ENCODE measurements at regions not wholly inside any gene's neighbourhood (a gene's known extent, or its start where the extent isn't known, plus 50 kb on each side); places are given as distances from the start of the nearest gene placed in this dataset.
"Not testable (repeated sequence)": the region's sequence is repeated elsewhere in the genome, so short reads cannot be mapped to it uniquely, and the experiment has no call there.

DNA sequence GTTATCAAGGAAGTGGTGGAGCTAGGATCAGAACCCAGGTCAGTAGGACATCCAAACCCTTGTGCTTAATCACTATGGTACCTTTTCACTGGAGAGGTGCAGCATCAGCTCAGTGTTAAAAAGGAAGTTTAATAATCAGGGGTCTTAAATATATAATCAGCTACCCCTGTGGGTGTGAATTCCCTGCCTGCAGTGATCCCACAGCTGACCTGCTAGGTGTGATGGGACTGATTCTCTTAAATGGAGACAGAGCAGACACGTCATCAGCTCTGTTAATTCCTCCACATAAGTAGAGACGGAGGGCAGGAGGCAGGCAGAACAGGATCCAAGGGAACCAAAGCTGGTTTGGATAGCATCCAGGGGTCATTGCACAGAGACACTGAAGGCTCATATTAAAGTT lies 154.1 kb upstream of the CRBN start:
- H3K27ac Mint-ChIP-seq: no peak overlapping the region
- no peaks in the 10 kb centered on the region for H3K27me3 Mint-ChIP-seq (ENCODE audit: low read depth)
- no peaks in the 10 kb centered on the region for H3K9me3 Mint-ChIP-seq
- H3K4me1 Mint-ChIP-seq (ENCODE audit: low read depth): no peaks in the 10 kb centered on the region
- DNase-seq (ENCODE audit: low spot score): no peak
- no peaks in the 10 kb centered on the region for H3K36me3 Mint-ChIP-seq (ENCODE audit: low read depth)
- H3K4me3 Mint-ChIP-seq: no peak overlapping the region

DNA sequence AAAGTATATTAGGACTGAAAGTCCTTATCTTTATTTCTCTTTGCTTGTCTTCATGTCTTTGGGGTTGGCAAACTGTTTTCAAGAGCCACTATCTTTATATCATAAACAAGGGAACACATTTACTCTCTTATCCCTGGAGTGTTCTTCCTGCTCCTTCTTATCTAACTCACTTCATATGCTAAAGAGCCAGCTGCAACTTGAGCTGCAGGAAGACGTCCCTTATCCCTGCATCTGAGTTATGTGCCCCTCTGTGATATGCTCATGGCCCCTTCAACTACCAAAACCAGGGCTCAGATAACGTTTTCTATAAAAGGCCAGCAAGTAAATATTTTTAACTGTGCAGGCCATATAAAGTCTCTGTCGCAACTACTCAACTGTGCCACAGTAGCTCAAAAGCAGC lies 137.0 kb upstream of the CRBN start:
- H3K4me1 Mint-ChIP-seq (ENCODE audit: low read depth): no peaks in the 10 kb centered on the region
- no peaks in the 10 kb centered on the region for H3K36me3 Mint-ChIP-seq (ENCODE audit: low read depth)
- no peak overlapping the region for H3K4me3 Mint-ChIP-seq
- DNase-seq (ENCODE audit: low spot score): no peak
- no peaks in the 10 kb centered on the region for H3K9me3 Mint-ChIP-seq
- no peak overlapping the region for H3K27ac Mint-ChIP-seq
- no peaks in the 10 kb centered on the region for H3K27me3 Mint-ChIP-seq (ENCODE audit: low read depth)

- no peak overlapping the region for H3K27ac Mint-ChIP-seq
- DNase-seq (ENCODE audit: low spot score): no peak
- H3K36me3 Mint-ChIP-seq (ENCODE audit: low read depth): no peaks in the 10 kb centered on the region
- H3K27me3 Mint-ChIP-seq (ENCODE audit: low read depth): no peaks in the 10 kb centered on the region
- no peaks in the 10 kb centered on the region for H3K9me3 Mint-ChIP-seq
- H3K4me3 Mint-ChIP-seq: no peak overlapping the region
- H3K4me1 Mint-ChIP-seq (ENCODE audit: low read depth): no peaks in the 10 kb centered on the region
These were observed 136.4 kb upstream of the CRBN start for GRCh38 chr3:3315846-3316245.

- Mint-ChIP-seq H3K4me3 (no peak overlapping the region), H3K4me1 (ENCODE audit: low read depth) (no peaks in the 10 kb centered on the region), H3K36me3 (ENCODE audit: low read depth) (no peaks in the 10 kb centered on the region), H3K27me3 (ENCODE audit: low read depth) (no peaks in the 10 kb centered on the region), H3K27ac (no peak overlapping the region), H3K9me3 (no peaks in the 10 kb centered on the region)
- no peak for DNase-seq (ENCODE audit: low spot score)
These were observed 130.4 kb upstream of the CRBN start for GRCh38 chr3:3309887-3310286.

DNA sequence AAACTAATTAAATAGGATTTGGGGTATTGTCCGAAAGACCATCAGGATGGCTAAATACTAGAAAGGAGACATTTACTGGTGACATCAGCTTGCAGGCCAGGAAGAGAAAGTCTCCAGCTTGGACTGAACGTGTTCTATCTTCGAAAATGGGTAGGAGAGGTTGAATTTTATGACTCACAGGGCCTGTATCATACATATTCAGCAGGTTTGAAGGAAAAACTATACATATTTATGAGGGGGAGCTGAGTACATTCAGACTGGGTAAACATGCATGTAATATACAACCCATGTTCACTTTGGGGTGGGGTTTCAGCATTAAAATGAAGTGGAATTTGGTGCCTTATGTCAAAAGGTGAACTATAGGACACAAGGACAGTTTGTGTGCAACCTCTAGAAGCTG lies 129.3 kb upstream of the CRBN start:
- H3K4me1 Mint-ChIP-seq (ENCODE audit: low read depth): no peaks in the 10 kb centered on the region
- no peaks in the 10 kb centered on the region for H3K9me3 Mint-ChIP-seq
- no peak for DNase-seq (ENCODE audit: low spot score)
- no peak overlapping the region for H3K27ac Mint-ChIP-seq
- no peaks in the 10 kb centered on the region for H3K36me3 Mint-ChIP-seq (ENCODE audit: low read depth)
- no peaks in the 10 kb centered on the region for H3K27me3 Mint-ChIP-seq (ENCODE audit: low read depth)
- no peak overlapping the region for H3K4me3 Mint-ChIP-seq

GRCh38 chr3:3307491-3307890 lies 128.0 kb upstream of the CRBN start:
- Mint-ChIP-seq H3K9me3 (no peaks in the 10 kb centered on the region), H3K27ac (no peak overlapping the region), H3K4me1 (ENCODE audit: low read depth) (no peaks in the 10 kb centered on the region), H3K27me3 (ENCODE audit: low read depth) (no peaks in the 10 kb centered on the region), H3K4me3 (no peak overlapping the region), H3K36me3 (ENCODE audit: low read depth) (no peaks in the 10 kb centered on the region)
- DNase-seq (ENCODE audit: low spot score): no peak

DNA sequence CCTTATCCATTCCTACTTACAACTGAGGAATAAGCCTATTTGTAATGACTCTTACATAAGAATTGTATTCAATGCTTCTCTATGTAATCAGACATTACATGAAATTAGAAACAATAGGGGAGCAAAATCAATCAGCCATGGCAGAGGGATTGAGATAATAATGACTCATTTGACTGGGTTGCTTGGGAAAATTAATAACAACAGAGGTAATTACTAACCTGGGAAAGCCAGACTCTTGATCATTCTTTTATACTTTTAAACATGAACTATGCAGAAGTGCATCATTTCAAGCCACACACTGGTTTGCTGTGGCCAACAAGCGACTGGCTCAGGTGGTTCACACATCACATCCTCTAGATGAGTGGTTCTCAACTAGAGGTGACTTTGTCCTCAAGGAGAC lies 126.3 kb upstream of the CRBN start:
- H3K36me3 Mint-ChIP-seq (ENCODE audit: low read depth): no peaks in the 10 kb centered on the region
- H3K4me3 Mint-ChIP-seq: no peak overlapping the region
- no peaks in the 10 kb centered on the region for H3K9me3 Mint-ChIP-seq

DNA sequence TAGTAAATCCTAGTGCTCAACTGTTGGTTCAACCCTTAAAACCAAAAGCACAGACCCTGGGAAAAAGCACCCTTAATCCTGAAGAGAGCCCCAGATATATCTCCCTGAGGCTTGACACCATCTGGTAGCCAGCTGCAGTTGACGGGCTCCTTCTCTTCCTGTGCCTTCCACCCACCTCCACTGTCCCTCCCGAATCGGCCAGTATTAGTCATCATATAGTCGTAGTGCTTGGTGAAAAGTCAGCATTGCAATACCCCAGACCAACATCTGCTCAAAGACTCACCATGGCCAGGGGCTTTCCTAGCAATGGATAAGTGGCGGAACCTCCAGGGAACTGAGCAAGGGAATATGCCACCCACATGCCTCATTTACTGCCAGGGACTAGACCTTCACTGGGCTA lies 125.6 kb upstream of the CRBN start:
- no peaks in the 10 kb centered on the region for H3K9me3 Mint-ChIP-seq
- H3K36me3 Mint-ChIP-seq (ENCODE audit: low read depth): no peaks in the 10 kb centered on the region
- no peak for DNase-seq (ENCODE audit: low spot score)
- no peaks in the 10 kb centered on the region for H3K27me3 Mint-ChIP-seq (ENCODE audit: low read depth)
- H3K4me1 Mint-ChIP-seq (ENCODE audit: low read depth): no peaks in the 10 kb centered on the region
- no peak overlapping the region for H3K4me3 Mint-ChIP-seq
- H3K27ac Mint-ChIP-seq: no peak overlapping the region

More for the DNA sequence above, 126.3 kb upstream of the CRBN start:
- no peak overlapping the region for H3K27ac Mint-ChIP-seq
- no peak for DNase-seq (ENCODE audit: low spot score)
- H3K27me3 Mint-ChIP-seq (ENCODE audit: low read depth): no peaks in the 10 kb centered on the region
- H3K4me1 Mint-ChIP-seq (ENCODE audit: low read depth): no peaks in the 10 kb centered on the region

DNA sequence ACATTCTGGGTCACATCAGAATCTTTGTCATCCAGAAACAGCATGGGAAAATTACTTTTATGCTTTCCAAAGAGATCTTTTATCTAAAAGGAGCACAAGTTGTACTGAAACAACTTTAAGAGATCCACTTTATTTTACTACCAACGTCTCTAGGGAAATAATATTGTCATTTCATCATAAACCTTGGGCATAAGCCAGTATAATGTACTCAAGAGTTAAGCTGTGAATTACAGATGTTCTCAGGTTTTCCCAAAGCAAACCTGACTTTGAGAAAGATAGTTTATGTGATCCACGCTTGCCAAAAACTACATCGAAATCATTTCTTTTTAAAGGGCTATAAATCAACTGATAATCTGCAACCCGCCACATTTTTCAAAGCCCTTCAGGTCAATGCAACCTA lies 124.1 kb upstream of the CRBN start:
- Mint-ChIP-seq H3K27ac (no peak overlapping the region), H3K4me3 (no peak overlapping the region), H3K4me1 (ENCODE audit: low read depth) (no peaks in the 10 kb centered on the region), H3K9me3 (no peaks in the 10 kb centered on the region), H3K36me3 (ENCODE audit: low read depth) (no peaks in the 10 kb centered on the region), H3K27me3 (ENCODE audit: low read depth) (no peaks in the 10 kb centered on the region)
- DNase-seq (ENCODE audit: low spot score): no peak

DNA sequence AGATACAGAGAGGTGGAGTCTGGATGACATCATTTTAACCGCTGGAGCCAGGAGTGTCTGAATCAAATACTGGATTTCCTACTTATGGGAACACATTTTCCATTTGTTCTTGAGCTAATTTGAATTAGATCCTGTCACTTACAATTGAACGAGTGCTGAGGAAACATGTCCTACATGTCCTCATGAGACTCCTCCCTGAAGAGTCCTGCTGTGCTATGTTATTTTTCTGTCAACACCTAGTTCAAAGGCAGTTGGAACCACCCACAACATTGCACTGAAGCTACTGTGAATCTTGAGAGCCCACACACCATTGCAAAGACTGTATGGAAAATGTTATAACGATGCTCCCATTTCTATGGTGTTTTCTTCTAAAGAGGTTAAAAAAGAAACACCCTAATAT lies 123.5 kb upstream of the CRBN start:
- no peak overlapping the region for H3K27ac Mint-ChIP-seq
- no peaks in the 10 kb centered on the region for H3K36me3 Mint-ChIP-seq (ENCODE audit: low read depth)
- H3K27me3 Mint-ChIP-seq (ENCODE audit: low read depth): no peaks in the 10 kb centered on the region
- H3K4me1 Mint-ChIP-seq (ENCODE audit: low read depth): no peaks in the 10 kb centered on the region
- DNase-seq (ENCODE audit: low spot score): no peak
- H3K9me3 Mint-ChIP-seq: no peaks in the 10 kb centered on the region
- no peak overlapping the region for H3K4me3 Mint-ChIP-seq

- Mint-ChIP-seq H3K4me1 (ENCODE audit: low read depth) (peaks cover 8% of the 10 kb centered on the region), H3K4me3 (no peak overlapping the region), H3K27ac (no peak overlapping the region), H3K9me3 (no peaks in the 10 kb centered on the region), H3K27me3 (ENCODE audit: low read depth) (no peaks in the 10 kb centered on the region), H3K36me3 (ENCODE audit: low read depth) (no peaks in the 10 kb centered on the region)
- DNase-seq (ENCODE audit: low spot score): no peak
These were observed 122.0 kb upstream of the CRBN start for GRCh38 chr3:3301476-3301875.

DNA sequence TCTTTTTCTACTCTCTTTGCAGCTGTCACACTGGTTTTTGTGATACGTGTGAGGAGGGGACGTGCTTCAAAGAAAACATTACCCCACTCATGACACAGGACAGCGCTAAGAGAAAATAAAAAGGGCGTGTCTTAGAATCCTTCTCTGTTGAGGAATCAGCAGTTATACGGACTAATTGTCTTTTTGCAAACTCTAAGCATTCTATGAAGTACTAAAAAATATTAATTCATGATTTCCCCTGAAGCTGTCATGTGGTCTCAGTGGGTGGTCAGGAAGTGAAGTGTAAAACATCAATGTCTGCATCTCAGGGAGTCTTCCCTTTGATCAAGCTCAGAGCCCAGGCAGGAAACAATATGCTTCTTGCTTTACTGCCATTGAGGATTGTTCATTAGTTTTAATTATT lies 117.5 kb upstream of the CRBN start:
- H3K27ac Mint-ChIP-seq: peak overlapping the region; percentile 64
- H3K36me3 Mint-ChIP-seq (ENCODE audit: low read depth): no peaks in the 10 kb centered on the region
- H3K27me3 Mint-ChIP-seq (ENCODE audit: low read depth): no peaks in the 10 kb centered on the region
- H3K9me3 Mint-ChIP-seq: peaks cover 43% of the 10 kb centered on the region
- no peak for DNase-seq (ENCODE audit: low spot score)
- peak overlapping the region; percentile 27 for H3K4me3 Mint-ChIP-seq
- peaks cover 11% of the 10 kb centered on the region for H3K4me1 Mint-ChIP-seq (ENCODE audit: low read depth)

DNA sequence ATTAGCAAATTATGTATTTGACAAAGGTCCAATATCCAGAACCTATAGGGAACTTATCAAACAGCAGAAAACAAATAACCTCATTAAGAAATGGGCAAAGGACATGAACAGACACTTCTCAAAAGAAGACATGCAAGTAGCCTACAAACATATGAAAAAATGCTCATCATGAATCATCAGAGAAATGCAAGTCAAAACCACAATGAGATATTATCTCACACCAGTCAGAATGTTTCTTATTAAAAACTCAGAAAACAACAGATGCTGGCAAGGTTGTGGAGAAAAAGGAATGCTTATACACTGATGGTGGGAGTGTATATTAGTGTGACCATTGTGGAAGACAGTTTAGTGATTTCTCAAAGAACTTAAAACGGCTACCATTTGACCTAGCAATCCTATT lies 116.1 kb upstream of the CRBN start:
- Mint-ChIP-seq H3K27me3 (ENCODE audit: low read depth) (no peaks in the 10 kb centered on the region), H3K27ac (no peak overlapping the region), H3K4me1 (ENCODE audit: low read depth) (peaks cover 11% of the 10 kb centered on the region), H3K36me3 (ENCODE audit: low read depth) (no peaks in the 10 kb centered on the region), H3K9me3 (peaks cover 45% of the 10 kb centered on the region), H3K4me3 (no peak overlapping the region)
- no peak for DNase-seq (ENCODE audit: low spot score)

- H3K27ac Mint-ChIP-seq; H3K27me3 Mint-ChIP-seq (ENCODE audit: low read depth); DNase-seq (ENCODE audit: low spot score); H3K4me1 Mint-ChIP-seq (ENCODE audit: low read depth); H3K36me3 Mint-ChIP-seq (ENCODE audit: low read depth); H3K4me3 Mint-ChIP-seq: not testable (repeated sequence)
- peaks cover 45% of the 10 kb centered on the region for H3K9me3 Mint-ChIP-seq
These were observed 112.3 kb upstream of the CRBN start for GRCh38 chr3:3291756-3292283.

GRCh38 chr3:3288255-3288654 lies 108.8 kb upstream of the CRBN start:
- no peak overlapping the region for H3K27ac Mint-ChIP-seq
- no peaks in the 10 kb centered on the region for H3K4me1 Mint-ChIP-seq (ENCODE audit: low read depth)
- no peak overlapping the region for H3K4me3 Mint-ChIP-seq
- peaks cover 2% of the 10 kb centered on the region for H3K27me3 Mint-ChIP-seq (ENCODE audit: low read depth)
- peaks cover 15% of the 10 kb centered on the region for H3K9me3 Mint-ChIP-seq
- H3K36me3 Mint-ChIP-seq (ENCODE audit: low read depth): no peaks in the 10 kb centered on the region
- DNase-seq (ENCODE audit: low spot score): no peak
